KG1 (cell line): ENCODE measurements at regions not wholly inside any gene's neighbourhood (a gene's known extent, or its start where the extent isn't known, plus 50 kb on each side); places are given as distances from the start of the nearest gene placed in this dataset.

Experiments
- DNase-seq: peaks from one replicate; lab custom pipeline; 2025; lab: John Stamatoyannopoulos, UW

DNA sequence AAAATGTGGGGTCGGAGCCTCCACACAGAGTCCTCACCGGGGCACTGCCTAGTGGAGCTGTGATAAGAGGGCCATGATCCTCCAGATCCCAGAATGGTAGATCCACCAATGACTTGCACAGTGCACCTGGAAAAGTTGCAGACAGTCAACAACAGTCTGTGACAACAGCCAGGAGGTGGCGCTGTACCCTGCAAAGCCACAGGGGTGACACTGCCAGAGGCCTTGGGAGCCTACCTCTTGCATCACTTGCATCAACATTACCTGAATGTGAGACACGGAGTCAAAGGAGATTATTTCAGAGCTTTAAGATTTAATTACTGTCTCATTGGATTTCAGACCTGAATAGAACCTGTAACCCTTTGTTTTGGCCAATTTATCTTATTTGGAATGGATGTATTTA lies 614.1 kb upstream of the CDH9 start:
- no peak for DNase-seq

DNA sequence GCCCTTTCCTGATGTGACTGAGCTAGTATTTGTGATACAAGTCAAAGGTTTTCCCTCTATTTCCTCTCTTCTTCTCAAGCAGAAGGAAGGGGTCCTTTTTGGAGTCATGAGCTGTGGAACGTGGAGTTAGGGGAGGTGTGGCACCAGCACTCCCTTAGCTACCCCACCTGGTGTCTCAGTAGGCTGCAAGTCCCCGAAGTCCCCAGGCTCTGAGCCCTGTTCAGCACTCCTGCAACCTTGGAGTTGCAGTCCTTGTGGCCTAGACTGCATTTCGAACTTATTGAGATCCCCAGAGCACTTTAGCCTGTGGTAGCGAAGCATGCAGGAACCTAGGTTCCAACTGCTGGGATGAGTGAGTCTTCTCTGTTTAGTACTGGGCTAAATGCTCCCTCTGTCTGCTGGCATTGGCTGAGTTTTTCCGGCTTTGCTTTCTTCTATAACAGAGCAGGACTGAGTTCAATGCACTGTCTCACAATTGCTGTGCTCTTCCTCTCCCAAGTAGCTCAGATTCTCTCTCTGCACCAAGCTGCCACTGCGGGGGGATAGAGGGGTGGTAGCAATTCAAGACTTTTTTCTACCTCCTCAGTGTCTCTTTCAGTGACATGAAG lies 600.7 kb upstream of the CDH9 start:
- DNase-seq: no peak

GRCh38 chr5:27619982-27620381 lies 581.6 kb upstream of the CDH9 start:
- no peak for DNase-seq

- DNase-seq: no peak
Observed at GRCh38 chr5:27612161-27612560, 573.8 kb upstream of the CDH9 start.

- no peak for DNase-seq
Observed at GRCh38 chr5:27608992-27609391, 570.6 kb upstream of the CDH9 start.

- DNase-seq: no peak
Observed at GRCh38 chr5:27598576-27598975, 560.2 kb upstream of the CDH9 start.

DNA sequence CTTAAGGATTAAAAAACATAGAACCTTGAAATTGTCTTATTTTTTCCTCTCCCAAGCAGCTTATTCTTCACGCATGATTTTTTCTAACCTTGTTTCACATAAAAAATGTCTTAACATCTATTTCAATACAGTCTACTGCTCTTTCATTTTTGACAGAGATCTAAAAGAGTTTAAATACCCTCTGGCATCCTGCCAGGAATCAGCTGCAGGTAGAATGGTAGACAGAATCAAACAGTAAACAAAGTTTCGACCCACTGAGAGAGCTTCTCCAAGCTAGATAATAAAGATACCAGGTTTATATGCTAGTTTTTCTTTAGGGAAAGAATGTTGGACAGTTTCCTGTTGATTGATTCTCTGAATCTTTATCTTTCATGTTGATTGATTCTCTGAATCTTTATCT lies 555.8 kb upstream of the CDH9 start:
- DNase-seq: no peak

DNA sequence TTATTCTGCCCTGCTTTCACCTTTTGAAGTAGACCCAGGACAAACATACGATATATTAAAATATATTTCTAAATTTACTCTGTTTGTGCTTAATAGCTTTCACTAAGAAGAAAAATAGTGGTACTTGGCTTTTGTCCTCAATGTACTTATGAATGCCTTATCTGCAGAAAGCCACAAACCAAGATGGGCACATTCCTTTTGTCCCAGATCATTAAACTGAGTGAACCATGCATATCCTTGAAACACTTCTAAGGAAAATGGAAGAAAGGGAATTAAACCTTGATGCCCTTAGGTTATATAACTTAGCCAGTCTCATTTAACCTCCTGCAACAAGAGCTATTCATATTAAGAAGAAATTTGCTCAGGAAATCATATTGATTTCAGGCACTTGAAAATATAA lies 553.8 kb upstream of the CDH9 start:
- DNase-seq: no peak

DNA sequence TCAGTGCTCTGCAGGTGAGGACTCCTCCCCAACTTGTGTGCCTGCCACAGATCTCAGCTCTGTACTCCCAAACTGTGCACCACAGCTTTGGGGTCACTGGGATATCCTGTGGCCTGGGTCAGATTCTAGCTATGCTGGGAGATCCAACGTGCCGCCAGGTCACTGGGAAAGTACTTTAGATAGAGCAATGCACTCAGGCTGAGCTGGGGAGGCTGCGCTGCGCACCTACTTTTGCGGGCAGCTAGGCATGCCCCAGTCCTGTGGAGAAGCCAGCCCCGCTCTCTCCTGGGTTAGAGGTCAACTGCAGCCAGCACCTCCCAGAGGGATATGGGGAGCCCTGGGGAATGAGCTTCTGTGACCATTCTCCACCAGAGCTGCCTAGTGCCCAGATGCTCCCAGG lies 552.1 kb upstream of the CDH9 start:
- no peak for DNase-seq

DNA sequence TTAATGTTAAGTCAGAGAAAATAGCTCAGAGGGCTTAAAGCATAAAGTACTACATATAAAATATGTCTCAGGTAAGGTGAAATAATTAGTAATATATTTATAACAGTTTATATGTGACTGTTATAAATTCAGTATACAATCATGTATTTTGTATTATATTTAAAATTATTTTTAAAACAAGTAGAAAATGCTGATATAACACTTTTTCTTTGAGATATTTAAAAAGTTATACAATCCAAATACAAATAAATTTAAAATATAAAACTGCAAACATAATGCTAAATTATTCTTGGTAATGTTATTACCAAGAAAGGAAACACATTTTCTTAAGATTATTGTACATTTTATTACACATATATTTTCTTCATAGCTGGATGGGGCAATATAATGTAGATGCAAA lies 539.9 kb upstream of the CDH9 start:
- no peak for DNase-seq

DNA sequence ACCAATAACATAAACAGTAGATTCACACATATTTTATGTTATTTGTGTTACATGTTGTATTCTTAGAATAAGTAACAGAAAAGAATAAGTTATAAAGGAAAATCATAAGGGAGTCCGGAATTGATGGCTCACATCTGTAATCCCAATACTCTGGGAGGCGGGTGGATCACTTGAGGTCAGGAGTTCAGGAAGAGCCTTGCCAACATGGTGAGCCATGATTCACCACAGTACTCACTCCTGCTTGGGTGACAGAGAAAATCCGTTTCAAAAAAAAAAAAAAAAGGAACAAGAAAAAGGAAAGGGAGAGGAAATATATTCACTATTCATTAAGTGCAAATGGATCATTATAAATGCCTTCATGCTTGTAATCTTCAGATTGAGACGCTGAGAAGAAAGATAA lies 533.3 kb upstream of the CDH9 start:
- no peak for DNase-seq

GRCh38 chr5:27568811-27569210 lies 530.4 kb upstream of the CDH9 start:
- DNase-seq: no peak

DNA sequence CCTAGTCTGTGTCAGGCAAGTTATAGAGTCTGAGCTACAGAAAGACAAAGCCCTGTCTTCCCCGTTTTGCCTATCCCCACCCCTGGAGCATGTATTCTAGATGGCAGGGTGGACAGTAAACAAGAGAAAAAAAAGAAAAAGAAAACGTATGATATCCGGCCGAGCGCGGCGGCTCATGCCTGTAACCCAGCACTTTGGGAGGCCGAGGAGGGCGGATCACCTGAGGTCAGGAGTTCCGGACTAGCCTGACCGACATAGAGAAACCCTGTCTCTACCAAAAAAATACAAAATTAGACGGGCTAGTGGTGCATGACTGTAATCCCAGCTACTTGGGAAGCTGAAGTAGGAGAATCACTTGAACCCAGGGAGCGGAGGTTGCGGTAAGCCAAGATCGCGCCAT lies 523.0 kb upstream of the CDH9 start:
- no peak for DNase-seq

DNA sequence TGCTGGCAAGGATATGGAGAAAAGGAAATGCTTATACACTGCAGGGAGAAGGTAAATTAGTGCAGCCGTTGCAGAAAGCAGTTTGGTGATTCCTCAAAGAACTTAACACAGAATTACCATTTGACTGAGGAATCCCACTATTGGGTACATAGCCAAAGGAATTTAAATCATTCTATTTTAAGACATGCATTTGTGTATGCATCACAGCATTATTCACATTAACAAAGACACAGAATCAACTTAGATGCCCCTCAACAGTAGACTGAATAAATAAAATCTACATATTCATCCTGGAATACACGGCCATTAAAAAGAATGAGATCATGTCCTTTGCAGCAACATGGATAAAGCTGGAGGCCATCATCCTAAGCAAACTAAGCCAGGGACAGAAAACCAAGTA lies 510.1 kb upstream of the CDH9 start:
- no peak for DNase-seq

DNA sequence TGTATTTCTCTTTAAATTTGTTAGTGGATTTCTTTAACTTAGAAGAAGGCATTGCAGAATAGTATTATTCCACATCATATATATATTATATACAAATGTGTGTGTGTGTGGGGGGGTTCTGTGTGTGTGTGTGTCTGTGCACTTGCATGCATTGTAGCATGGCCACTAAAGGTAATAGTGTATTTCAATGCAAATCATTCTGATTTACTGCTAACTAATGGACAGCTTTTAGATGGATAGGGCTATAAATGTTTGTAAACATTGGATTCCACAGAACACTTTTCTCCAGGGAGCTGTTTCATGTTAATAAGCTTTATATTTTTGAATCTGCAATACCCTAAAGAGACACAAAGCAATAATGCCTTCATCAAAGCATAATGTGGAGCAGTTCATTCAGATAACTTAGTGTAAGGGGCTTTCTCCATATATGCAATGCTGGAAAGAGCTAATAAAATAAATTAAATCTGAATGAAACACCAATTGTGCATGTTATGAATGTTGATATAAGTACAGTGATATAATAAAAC lies 496.7 kb upstream of the CDH9 start:
- no peak for DNase-seq

DNA sequence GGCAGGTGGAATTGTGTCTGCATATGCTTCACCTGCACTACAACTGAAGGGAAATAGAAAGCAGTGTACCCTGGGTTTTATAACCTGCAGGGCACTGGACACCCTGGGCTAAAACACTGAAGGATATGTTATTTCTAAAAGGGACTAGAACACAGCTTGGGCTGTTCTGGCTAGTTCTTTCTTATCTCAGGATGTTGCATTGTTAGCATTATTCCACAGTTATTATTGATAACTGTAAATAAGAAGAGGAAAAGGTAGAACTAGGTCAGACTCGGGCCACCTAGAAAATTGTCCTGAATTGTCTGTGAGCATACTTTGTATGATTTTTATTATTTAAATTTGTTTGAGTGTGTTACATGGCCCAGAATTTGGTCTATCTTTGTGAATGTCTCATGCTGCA lies 493.9 kb upstream of the CDH9 start:
- DNase-seq: no peak

GRCh38 chr5:27524515-27524914 lies 486.1 kb upstream of the CDH9 start:
- DNase-seq: no peak

DNA sequence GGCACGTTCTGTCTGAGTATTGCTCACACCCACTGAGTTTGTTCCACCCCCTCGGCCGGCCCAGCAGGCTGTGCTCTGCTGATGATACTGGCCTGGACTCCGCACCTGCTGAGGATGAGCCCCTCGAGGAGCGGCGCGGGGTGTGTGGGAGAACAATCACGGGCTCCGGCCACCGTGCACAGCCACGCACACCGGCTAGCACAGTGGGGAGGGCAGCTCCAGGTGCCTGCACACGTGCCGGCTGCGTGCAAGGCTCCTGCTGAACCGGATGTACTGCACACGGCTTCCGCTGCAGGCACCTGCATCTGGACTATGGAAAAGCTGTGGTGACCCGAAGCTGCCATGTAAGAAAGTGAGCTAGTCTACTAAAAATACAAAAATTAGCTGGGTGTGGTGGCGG lies 485.2 kb upstream of the CDH9 start:
- no peak for DNase-seq

DNA sequence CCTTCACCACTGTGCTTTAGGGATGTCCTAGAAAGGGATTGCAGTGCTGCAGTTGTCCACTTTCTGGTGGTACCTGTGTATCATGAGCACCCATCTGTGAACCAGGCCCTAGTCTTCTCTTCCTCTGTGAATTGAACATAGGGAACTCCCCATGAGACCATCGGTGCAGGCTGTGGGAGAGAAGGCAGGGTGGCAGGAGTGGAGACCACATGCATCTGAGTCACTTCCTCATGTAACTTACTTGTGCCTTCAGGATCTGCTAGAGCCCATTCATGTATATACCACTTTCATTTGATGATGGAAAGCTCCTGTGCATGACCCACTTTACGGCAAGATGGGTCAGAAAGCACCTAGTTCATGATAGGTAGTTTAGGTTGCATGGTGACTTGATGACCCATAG lies 478.1 kb upstream of the CDH9 start:
- no peak for DNase-seq

DNA sequence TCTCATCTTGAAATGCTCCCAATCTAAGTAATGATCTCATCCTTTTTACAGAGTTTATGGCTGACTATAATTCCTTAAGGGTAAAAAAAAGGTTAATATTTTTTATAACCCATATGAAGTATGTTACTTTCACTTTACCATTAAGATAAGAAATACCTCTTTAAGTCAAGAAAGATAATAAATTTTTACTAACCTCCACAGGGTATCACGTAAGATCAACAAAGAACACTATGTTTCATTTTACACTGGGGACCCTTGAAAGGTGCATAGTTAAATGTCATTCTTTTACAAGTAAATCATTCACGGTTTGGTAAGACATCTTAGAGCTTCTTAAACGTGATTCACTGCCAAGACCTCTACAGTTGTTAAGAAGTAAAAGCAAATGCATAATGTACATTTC lies 472.7 kb upstream of the CDH9 start:
- DNase-seq: no peak

DNA sequence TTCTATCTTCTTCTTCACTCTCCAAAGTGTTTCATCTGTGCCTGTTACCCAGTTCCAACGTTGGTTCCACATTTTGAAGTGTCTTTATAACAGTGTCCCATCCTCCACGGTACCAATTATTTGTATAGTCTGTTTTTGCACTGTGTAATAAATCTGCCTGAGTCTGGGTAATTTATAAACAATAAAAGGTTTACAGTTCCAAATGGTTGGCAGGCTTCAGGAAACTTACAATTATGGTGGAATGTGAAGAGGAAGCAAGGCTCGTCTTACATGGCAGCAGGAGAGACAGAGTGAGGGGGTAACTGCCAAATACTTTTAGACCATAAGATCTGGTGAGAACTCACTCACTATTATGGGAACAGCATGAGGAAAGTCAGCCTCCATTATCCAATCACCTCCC lies 465.4 kb upstream of the CDH9 start:
- DNase-seq: no peak

DNA sequence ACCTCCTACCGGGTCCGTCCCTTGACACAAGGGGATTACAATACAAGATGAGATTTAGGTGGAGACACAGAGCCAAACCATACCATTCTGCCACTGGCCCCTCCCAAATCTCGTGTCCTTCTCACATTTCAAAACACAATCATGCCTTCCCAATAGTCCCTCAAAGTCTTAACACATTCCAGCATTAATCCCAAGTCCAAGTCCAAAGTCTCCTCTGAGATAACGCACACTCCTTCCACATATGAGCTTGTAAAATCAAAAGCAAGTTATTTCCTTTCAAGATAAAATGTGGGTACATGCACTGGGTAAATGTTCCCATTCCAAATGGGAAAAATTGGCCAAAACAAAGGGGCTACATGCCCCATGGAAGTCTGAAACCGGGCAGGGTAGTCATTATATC lies 463.9 kb upstream of the CDH9 start:
- no peak for DNase-seq

- no peak for DNase-seq
Observed at GRCh38 chr5:27497491-27497890, 459.1 kb upstream of the CDH9 start.

- no peak for DNase-seq
Observed at GRCh38 chr5:27494887-27495286, 456.5 kb upstream of the CDH9 start.
